Psoas muscle (tissue), 7 donors: ENCODE measurements at regions not wholly inside any gene's neighbourhood (a gene's known extent, or its start where the extent isn't known, plus 50 kb on each side); places are given as distances from the start of the nearest gene placed in this dataset.

ENCODE experiments used
- ATAC-seq, 4 donors: fragments of 200-7000 bp; cut with Tn5 transposase; one replicate each; pipeline ENCODE4 v1.9.1; 2020; ENCODE audit warnings: moderate library complexity in 3 of 4, mild to moderate bottlenecking in 2 of 4
- DNase-seq, 2 donors: peaks; one replicate each; pipeline ENCODE4 v3.0.0-alpha.2; 2020
- H3K27ac ChIP-seq: fragments of 200-600 bp; one replicate; pipeline ENCODE4 v1.8.0; 2022
- H3K27me3 ChIP-seq, 3 donors: fragments of 200-600 bp in 1 of 3; one replicate each; pipeline versions ENCODE4 v1.6.1 to v1.8.0; 2013 to 2022; ENCODE audit warnings: low read length in 2 of 3, mild to moderate bottlenecking in 2 of 3, moderate library complexity in 1 of 3; ENCODE audit not compliant: insufficient read depth in 3 of 3
- H3K36me3 ChIP-seq, 2 donors: fragments of 200-600 bp in 1 of 2; one replicate each; pipeline versions ENCODE4 v1.6.1 to v1.8.0; 2013 to 2022; ENCODE audit warnings: low read depth in 1 of 2, mild to moderate bottlenecking in 1 of 2, moderate library complexity in 1 of 2; ENCODE audit not compliant: insufficient read depth in 1 of 2
- H3K4me1 ChIP-seq: fragments of 200-600 bp; one replicate; pipeline ENCODE4 v1.8.0; 2022
- H3K4me3 ChIP-seq: fragments of 200-600 bp; one replicate; pipeline ENCODE4 v1.8.0; 2022; ENCODE audit warnings: mild to moderate bottlenecking
- H3K9me3 ChIP-seq: fragments of 200-600 bp; one replicate; pipeline ENCODE4 v1.8.0; 2022
- CTCF ChIP-seq: fragments of 200-600 bp; IDR thresholded peaks from one replicate; pipeline ENCODE4 v1.8.0; 2022; ENCODE audit warnings: antibody characterized with exemption
- WGBS, 3 donors: extraction: QIAGEN DNeasy Blood & Tissue Kit; methylation state at CpG; one replicate each; pipeline versions ENCODE4 v1.1.6 to v1.1.7; 2013; 5-methylcytosine and 5-hydroxymethylcytosine counted together
- intact Hi-C, 2 donors: fragments of 100-400 bp; cut with DNase I; formaldehyde crosslinking; loops; one replicate each; pipeline versions ENCODE4 v1.11.0 to v1.14.2; 2022
- donor health status: healthy with polysubstance abuse.
- donor health status: DM: no; HTN: no; CAD: no; lungs with moderate emphysema.
- donor health status: Bipolar disorder and iron deficiency.
- donor health status: healthy.
- donor health status: DM: yes; HTN: yes; CAD: no.
- donor health status: DM: no; HTN: no; CAD: no.
- donor health status: DM: yes; HTN: yes; CAD: no.

DNA sequence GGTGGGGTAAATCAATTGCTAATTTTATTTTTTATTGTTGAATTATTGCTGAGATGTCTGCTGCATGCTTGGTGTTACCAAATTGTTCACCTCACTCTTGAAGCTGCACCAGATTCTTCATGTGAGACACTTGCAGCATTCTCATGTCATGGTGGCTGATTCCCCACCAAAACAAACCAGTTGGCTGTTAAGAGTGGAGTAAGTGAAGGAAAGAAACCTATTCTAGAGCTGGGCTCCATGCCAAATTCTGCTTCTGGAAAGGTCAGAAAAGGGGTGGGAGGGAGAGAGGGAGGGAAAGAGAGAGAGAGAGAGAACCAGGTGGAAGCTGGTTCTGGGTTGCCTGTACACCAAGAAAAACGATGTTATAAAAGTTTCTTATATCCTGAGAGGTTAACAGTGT, 317.5 kb upstream of the THRB start:
- ATAC-seq (no peak), DNase-seq (no peak)
- TF ChIP-seq CTCF = no peak
- 37 to 60% (median 52%) methylated on average over 1 of the region's 1 CpG for WGBS, 3 donors
- Histone ChIP-seq H3K9me3 (no peaks in the 10 kb centered on the region), H3K27ac (no peak overlapping the region), H3K36me3 (no peaks in the 10 kb centered on the region), H3K4me1 (no peaks in the 10 kb centered on the region), H3K27me3 (no peaks in the 10 kb centered on the region), H3K4me3 (no peak overlapping the region)
- intact Hi-C loops = no loop called here

DNA sequence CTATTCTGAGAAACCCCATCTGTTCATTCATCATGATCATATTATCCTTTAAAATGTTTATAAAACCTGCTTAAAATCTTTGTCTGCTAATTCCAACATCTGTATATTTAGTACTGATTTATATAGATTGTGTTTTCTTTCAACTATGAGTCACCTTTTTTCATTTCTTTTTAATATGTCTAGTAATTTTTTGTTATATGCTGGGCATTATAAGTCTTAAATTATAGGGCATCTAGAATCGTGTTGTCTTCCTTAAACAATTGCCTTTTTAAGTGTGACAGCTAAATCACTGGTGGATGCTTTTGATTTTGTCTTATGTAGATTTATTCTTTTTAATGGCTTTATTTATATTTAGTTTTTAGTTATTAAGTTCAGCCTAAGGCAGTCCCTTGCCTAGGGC, 323.4 kb upstream of the THRB start:
- intact Hi-C loops = no loop called here
- Histone ChIP-seq H3K4me3 (no peak overlapping the region), H3K9me3 (peaks cover 9% of the 10 kb centered on the region), H3K4me1 (no peaks in the 10 kb centered on the region), H3K27me3 (peaks cover 0 to 4% (median 0%) of the 10 kb centered on the region in 3 donors), H3K27ac (no peak overlapping the region), H3K36me3 (no peaks in the 10 kb centered on the region)
- no peak for DNase-seq
- no peak for ATAC-seq
- WGBS, 3 donors = 72 to 88% (median 76%) methylated on average over 1 of the region's 1 CpG
- no peak for TF ChIP-seq CTCF

- Histone ChIP-seq H3K4me1 (no peaks in the 10 kb centered on the region), H3K36me3 (no peaks in the 10 kb centered on the region), H3K4me3 (no peak overlapping the region), H3K27me3 (no peaks in the 10 kb centered on the region), H3K27ac (no peak overlapping the region), H3K9me3 (no peaks in the 10 kb centered on the region)
- intact Hi-C loops = no loop called here
- no peak for ATAC-seq
- DNase-seq = no peak
- no peak for TF ChIP-seq CTCF
- WGBS, 3 donors = 83 to 93% (median 85%) methylated on average over 4 of the region's 4 CpGs
Observed at GRCh38 chr3:24828011-24828410, 333.4 kb upstream of the THRB start.

- peak overlapping the region; percentile 77 for H3K4me3 ChIP-seq
- no peak for ATAC-seq
- 72 to 75% (median 74%) methylated on average over 6 of the region's 6 CpGs for WGBS, 3 donors
- no peak for TF ChIP-seq CTCF
- H3K27ac ChIP-seq = no peak overlapping the region
- H3K36me3 ChIP-seq = no peaks in the 10 kb centered on the region
- no peaks in the 10 kb centered on the region for H3K27me3 ChIP-seq
- intact Hi-C loops = no loop called here
- DNase-seq = no peak
- no peaks in the 10 kb centered on the region for H3K4me1 ChIP-seq
- no peaks in the 10 kb centered on the region for H3K9me3 ChIP-seq
Observed at GRCh38 chr3:24828551-24828950, 333.9 kb upstream of the THRB start.

DNA sequence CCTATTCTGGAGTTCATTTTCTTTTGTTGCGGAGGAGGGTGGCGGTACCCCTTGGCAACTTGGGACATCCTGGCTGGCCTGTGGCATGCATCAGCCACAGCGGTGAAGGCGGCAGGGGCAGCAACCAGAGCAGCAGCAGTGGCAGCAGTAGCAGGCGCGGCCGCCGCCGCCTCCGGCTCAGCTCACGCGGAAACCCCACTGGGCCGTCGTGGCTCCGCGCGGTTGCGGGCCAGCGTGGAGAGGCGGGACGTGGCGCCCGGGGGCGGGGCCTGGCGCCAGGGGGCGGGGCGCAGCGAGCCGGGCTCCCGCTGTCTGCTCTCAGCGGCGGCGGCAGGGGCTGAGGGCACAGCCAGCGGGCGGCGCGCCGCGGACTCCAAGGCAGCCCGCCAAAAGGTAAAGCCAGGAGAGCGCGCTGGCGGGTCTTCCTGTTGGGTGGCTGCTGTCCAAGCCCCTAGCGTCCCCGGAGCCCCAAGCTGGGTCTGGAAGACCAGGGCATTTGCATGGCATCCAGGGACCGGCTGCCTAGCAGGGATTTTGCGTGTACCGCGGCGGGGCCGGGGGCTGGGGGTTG, 334.4 kb upstream of the THRB start:
- Histone ChIP-seq H3K4me1 (no peaks in the 10 kb centered on the region), H3K27me3 (no peaks in the 10 kb centered on the region), H3K36me3 (no peaks in the 10 kb centered on the region), H3K9me3 (no peaks in the 10 kb centered on the region), H3K27ac (no peak overlapping the region), H3K4me3 (peak overlapping the region; percentile 77)
- DNase-seq (peak; percentile 47 to 74), ATAC-seq (peak; percentile 84 to 97 (median 94))
- intact Hi-C loops = no loop called here
- 3% methylated on average over 29 to 51 of the region's 51 CpGs for WGBS, 3 donors
- TF ChIP-seq CTCF = no peak
